GM20000 (cell line): ENCODE measurements at regions not wholly inside any gene's neighbourhood (a gene's known extent, or its start where the extent isn't known, plus 50 kb on each side); places are given as distances from the start of the nearest gene placed in this dataset.

Experiments
- DNase-seq: peaks from one replicate; pipeline ENCODE4 v3.0.0; 2012; ENCODE audit warnings: low spot score
- CTCF ChIP-seq: IDR thresholded peaks from 2 replicates; pipeline ENCODE4 v1.5.1; 2012; ENCODE audit warnings: mild to moderate bottlenecking, control low read depth; ENCODE audit errors: extremely low read depth, missing control alignments

DNA sequence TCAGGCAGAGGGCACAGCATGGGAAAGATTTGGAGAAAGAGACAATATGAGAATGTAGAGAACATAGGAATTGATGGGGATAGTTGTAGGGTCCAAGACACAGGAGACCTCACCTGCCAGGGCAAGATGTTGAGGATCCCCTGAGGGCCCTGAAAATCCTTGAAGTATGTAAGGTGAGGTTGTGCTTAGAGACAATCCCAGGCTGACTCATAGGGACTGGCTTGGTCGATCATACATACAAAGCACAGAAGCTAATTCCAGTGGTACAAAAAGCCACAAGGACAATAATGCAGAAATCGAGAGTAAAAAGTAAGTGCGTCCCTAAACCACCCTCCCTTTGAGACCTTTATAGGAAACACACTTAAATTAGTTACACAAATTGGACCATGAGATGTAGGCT, 468.2 kb downstream of the MIAT start:
- no peak for TF ChIP-seq CTCF
- no peak for DNase-seq

DNA sequence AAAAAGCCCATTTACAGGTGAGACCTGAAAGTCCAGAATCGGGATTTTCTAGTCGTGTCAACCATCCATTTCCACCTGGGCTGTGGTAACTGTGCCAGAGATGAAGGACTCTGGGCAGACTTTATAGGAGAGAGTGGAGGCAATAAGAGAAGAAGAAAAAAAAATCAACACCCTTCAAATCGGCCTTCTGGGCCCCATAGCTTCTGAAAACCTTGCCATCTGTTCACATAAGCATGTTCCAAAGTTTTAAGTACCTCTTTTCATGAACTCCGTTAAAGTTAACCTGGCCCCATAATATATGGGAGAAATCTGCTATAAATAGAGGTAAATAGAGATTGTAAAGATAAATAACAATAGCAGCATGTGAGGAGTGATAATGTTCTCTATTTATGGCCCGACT, 470.5 kb downstream of the MIAT start:
- TF ChIP-seq CTCF, result no peak
- DNase-seq, result no peak

DNA sequence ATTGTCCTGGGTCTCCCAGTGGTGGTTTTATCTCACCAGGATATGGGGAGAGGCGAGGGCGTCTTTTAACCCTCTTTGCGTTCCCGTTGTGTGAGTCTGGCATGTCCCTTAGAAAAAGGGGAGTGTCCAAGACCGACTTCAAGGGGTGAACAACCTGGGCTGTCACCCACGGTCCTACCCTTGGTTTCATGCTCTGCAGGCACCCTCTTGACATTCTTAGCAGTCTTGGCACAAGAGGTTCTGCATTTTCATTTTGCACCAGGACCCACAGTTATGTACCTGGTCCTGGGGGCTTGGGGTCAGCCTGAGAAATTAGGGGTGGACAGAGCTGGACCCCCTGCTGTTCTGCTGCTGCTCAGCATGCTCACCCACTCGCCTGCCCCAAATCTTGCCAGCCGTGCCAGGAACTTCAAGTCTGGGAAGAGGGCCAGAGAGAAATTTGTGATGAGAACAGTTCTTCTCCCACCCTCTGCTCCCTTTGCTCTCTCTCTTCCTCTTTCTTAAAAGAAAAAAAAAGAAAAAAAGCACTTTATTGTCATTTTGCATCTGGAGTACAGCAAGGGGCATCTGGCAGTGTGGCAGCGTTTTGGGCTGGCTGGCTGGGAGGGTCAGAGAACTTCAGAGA, 471.2 kb downstream of the MIAT start:
- no peak for DNase-seq

GRCh38 chr22:27129266-27129665, 471.9 kb downstream of the MIAT start:
- DNase-seq, result no peak
- TF ChIP-seq CTCF, result no peak

More for the DNA sequence above, 471.2 kb downstream of the MIAT start:
- TF ChIP-seq CTCF, result no peak

DNA sequence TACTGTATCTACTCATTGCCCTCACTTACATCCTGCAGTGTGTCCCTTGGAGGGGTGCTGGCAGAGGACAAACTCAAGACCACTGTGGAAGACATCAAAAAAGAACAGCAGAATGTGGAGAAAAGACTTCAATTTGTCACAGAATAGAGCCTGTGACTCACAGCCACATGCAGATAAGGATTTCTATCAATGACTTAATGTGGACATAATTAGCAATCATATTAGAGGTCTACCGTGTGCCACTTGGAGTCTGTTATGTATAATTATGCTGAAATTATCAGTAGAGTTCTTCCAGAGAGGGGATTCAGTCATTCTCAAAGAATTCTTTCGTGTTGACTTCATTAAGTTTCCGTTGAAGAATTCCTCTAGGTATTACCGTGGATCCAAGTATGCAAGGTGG, 473.5 kb downstream of the MIAT start:
- TF ChIP-seq CTCF, result no peak
- no peak for DNase-seq

DNA sequence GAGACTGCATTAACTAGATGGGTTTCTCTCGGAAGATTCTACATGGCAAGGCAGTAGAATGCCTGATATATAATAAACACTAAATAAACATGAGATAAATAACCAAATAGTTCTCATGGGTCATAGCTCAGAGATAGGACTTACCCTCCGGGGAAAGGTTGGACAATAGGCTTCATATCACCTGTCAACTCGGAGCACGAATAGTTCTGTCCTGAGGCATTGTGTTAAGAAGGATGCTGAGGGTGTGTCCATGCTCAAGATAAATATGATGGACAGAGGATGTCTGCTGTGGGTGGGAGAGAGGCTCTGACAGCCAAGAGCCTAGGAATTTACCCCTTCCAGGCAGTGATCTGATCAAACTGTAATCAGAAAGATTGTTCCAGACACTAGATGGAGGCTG, 474.0 kb downstream of the MIAT start:
- DNase-seq, result no peak
- no peak for TF ChIP-seq CTCF

DNA sequence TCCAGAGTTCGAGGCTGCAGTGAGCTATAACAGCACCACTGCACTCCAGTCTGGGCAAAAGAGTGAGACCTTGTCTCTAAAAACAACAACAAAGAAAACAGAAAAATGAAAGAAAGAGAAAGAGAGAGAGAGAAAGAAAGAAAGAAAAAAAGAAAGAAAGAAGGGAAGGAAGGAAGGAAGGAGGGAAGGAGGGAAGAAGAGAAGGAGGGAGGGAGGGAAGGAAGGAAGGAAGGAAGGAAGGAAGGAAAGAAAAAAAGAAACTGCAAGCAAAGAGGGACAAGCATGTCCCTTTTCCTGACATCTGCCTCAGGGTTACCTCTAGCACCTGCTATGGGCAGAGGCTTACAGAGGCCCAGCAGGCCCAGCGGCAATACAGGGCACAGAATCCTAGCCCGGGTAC, 475.0 kb downstream of the MIAT start:
- no peak for TF ChIP-seq CTCF
- DNase-seq, result no peak

DNA sequence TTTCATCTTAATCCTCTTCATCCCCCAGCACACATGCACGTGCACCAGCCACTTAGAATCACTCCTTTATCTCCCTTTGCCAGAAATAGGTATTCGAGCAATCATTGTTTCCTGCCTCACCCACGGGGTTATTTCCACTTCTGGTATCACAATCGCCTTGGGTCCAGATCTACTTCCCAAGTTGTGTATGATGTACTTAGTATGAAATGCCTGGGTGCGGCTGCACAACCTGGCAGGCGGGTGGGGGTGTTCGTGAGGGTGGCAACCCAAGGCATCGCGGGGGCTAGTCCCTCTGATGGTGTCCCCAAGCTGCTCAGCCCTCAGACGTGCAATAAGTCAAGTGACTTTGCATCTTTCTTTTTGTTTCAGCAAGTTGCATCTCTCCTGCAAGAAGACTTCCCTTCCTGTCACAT, 475.6 kb downstream of the MIAT start:
- no peak for TF ChIP-seq CTCF
- DNase-seq, result no peak
